ENCODE measurements at regions not wholly inside any gene's neighbourhood (a gene's known extent, or its start where the extent isn't known, plus 50 kb on each side); places are given as distances from the start of the nearest gene placed in this dataset.

DNA sequence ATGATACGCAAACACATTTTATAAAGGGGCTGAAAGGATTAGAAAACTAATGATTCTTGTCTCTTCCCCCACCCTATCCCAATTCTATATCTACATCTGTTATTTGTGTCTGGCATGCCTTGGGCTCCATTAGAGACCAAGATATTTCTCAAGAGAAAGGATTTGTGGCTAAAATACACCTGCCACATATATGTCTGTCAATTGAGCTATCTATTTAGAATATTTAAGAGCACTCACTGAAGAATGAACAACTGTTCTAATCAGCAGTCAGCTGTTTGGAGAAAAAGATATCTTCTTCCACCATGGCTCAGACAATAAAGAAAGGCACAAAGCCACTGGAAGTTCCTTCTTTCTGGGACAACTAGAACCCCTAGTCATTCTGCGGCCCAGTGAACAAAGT, 61.7 kb upstream of the LRRN1 start:
- Mint-ChIP-seq H3K9me3 (no peaks in the 10 kb centered on the region), H3K4me3 (no peak overlapping the region), H3K36me3 (ENCODE audit: low read depth) (no peaks in the 10 kb centered on the region), H3K27me3 (ENCODE audit: low read depth) (no peaks in the 10 kb centered on the region), H3K27ac (ENCODE audit: unreplicated experiment) (no peak overlapping the region), H3K4me1 (peaks cover 27% of the 10 kb centered on the region)
- DNase-seq (ENCODE audit: low read depth, low spot score), result no peak
- TF ChIP-seq, protein P1, sequence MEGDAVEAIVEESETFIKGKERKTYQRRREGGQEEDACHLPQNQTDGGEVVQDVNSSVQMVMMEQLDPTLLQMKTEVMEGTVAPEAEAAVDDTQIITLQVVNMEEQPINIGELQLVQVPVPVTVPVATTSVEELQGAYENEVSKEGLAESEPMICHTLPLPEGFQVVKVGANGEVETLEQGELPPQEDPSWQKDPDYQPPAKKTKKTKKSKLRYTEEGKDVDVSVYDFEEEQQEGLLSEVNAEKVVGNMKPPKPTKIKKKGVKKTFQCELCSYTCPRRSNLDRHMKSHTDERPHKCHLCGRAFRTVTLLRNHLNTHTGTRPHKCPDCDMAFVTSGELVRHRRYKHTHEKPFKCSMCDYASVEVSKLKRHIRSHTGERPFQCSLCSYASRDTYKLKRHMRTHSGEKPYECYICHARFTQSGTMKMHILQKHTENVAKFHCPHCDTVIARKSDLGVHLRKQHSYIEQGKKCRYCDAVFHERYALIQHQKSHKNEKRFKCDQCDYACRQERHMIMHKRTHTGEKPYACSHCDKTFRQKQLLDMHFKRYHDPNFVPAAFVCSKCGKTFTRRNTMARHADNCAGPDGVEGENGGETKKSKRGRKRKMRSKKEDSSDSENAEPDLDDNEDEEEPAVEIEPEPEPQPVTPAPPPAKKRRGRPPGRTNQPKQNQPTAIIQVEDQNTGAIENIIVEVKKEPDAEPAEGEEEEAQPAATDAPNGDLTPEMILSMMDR (conservative IDR thresholded peaks at IDR 0.05), result no peak

DNA sequence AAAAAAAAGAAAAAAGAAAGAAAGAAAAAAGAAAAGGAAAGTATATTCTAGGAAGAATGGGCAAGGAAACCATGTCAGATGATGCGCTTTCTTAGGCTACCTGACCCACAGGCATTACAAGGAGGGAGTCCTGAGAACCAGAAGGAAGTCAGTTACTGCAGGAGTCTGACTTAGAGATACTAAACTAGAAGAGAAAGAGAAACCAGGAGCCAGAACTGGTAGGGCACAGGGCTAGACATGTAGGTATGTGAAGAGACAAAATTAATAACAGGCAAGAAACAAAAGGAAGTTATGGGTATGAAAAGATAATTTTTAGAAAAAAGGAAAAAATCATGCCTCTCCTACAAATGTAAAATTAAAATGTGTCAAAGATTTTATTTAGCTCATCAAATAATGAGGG, 63.3 kb upstream of the LRRN1 start:
- TF ChIP-seq, protein P1 (conservative IDR thresholded peaks at IDR 0.05), result no peak
- no peak for DNase-seq (ENCODE audit: low read depth, low spot score)
- peaks cover 20% of the 10 kb centered on the region for H3K4me1 Mint-ChIP-seq
- H3K36me3 Mint-ChIP-seq (ENCODE audit: low read depth), result no peaks in the 10 kb centered on the region
- H3K4me3 Mint-ChIP-seq, result no peak overlapping the region
- no peaks in the 10 kb centered on the region for H3K27me3 Mint-ChIP-seq (ENCODE audit: low read depth)
- H3K27ac Mint-ChIP-seq (ENCODE audit: unreplicated experiment), result no peak overlapping the region
- no peaks in the 10 kb centered on the region for H3K9me3 Mint-ChIP-seq

DNA sequence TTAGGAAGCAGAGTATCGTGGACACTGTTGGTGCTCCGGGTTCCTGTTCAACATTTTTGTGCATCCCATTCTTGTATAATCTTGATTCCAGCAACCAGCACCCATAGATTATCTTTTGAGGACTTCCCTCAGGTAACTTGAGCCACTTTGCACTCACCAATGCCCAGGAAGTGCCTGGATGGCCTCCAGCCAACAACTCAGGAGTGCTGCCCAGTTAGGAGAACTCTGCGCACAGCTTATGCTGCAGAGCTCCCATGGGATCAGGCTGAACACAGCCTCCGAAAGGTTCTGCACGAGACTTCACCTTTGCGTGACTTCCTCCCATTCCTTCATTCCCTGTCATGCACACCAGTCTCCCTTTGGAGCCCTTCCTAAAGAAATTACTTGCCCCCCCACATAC, 64.3 kb upstream of the LRRN1 start:
- Mint-ChIP-seq H3K4me1 (peaks cover 10% of the 10 kb centered on the region), H3K9me3 (no peaks in the 10 kb centered on the region), H3K4me3 (no peak overlapping the region), H3K27ac (ENCODE audit: unreplicated experiment) (no peak overlapping the region), H3K27me3 (ENCODE audit: low read depth) (no peaks in the 10 kb centered on the region), H3K36me3 (ENCODE audit: low read depth) (no peaks in the 10 kb centered on the region)
- no peak for DNase-seq (ENCODE audit: low read depth, low spot score)
- TF ChIP-seq, protein P1 (conservative IDR thresholded peaks at IDR 0.05), result no peak

DNA sequence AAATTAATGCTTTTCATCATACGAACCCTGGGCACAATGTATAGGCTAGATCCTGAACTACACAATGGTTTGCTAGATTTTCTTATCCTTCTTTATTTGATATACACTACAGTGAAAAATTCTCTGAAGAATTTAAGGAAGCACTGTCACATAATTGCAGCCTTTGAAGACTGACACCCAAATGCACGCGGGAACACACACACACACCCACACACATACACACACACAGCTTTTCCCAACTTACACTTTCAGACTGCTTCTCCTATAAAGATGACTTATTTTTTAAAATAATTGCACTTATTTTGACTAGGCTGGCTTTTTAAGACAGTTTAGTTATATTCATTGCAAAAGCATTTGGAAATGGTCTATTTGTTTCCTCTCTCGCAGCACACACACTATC, 70.0 kb upstream of the LRRN1 start:
- Mint-ChIP-seq H3K27ac (ENCODE audit: unreplicated experiment) (no peak overlapping the region), H3K9me3 (no peaks in the 10 kb centered on the region), H3K27me3 (ENCODE audit: low read depth) (no peaks in the 10 kb centered on the region), H3K36me3 (ENCODE audit: low read depth) (peaks cover 3% of the 10 kb centered on the region), H3K4me1 (no peaks in the 10 kb centered on the region), H3K4me3 (no peak overlapping the region)
- TF ChIP-seq, protein P1 (conservative IDR thresholded peaks at IDR 0.05), result no peak
- no peak for DNase-seq (ENCODE audit: low read depth, low spot score)

DNA sequence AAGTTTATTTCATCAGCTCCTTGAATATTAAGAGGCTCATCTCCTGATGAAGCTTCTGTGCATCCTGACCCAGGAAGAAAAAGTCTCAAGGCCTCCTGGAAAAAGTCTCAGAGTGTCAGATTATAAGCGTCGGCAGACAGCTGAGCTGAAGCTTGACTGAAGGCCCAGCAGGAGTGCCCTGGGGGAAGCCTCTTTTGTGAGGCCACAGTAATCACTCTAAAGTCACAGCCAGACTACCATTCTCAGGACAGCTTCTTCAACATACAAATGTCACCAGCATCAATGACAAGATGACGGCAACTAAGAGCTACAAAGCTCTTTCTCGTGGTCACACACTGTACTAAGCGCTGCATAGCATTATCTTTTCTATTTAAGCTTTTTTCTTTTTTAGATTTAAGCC, 72.7 kb upstream of the LRRN1 start:
- H3K9me3 Mint-ChIP-seq, result no peaks in the 10 kb centered on the region

More for the DNA sequence above, 72.7 kb upstream of the LRRN1 start:
- DNase-seq (ENCODE audit: low read depth, low spot score), result no peak
- H3K36me3 Mint-ChIP-seq (ENCODE audit: low read depth), result peaks cover 3% of the 10 kb centered on the region
- H3K27me3 Mint-ChIP-seq (ENCODE audit: low read depth), result no peaks in the 10 kb centered on the region
- H3K4me1 Mint-ChIP-seq, result no peaks in the 10 kb centered on the region
- no peak overlapping the region for H3K27ac Mint-ChIP-seq (ENCODE audit: unreplicated experiment)
- H3K4me3 Mint-ChIP-seq, result no peak overlapping the region
- TF ChIP-seq, protein P1 (conservative IDR thresholded peaks at IDR 0.05), result no peak
